ENCODE measurements at regions not wholly inside any gene's neighbourhood (a gene's known extent, or its start where the extent isn't known, plus 50 kb on each side); places are given as distances from the start of the nearest gene placed in this dataset.

- TF ChIP-seq JUND (IDR thresholded peaks at IDR 0.05; ENCODE audit: low read depth): no peak
- no peak for DNase-seq (ENCODE audit: low read depth in 1 of 2, low spot score in 1 of 2)
- in situ Hi-C loops (cut with HindIII; ENCODE audit: low pct_unique_long_range_greater_than_20kb, low sequenced_read_pairs): no loop called here
Observed at GRCh38 chr6:149127212-149127611, 190.3 kb upstream of the TAB2 start.

DNA sequence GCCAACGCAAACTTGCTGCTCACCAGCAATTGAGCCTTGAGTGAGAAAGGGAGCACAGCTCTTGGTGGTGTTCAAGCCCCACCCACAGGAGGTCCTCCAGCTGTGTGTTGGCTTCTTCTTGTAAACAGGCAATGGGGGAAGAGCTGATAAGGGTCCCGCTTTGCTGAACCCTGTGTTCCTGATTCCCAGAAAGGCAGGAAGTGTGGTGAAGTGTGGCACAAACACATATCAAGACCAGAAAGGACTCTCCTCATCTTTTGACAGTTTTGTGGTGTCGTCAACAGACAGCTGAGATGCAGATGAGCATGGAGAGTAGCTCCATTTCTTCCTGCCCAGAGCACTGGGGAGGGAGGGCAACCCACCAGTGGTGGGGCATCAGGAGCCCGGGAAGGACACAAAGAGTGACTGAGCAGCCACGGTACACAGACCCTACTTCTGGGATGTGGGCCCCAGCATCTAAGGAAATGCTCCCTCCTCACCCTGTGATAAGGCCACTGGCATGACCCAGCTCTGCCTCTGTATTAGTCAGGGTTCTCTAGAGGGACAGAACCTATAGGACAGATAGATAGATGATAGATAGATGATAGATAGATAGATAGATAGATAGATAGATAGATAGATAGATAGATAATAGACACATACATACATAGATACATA lies 188.9 kb upstream of the TAB2 start:
- in situ Hi-C loops (cut with HindIII; ENCODE audit: low pct_unique_long_range_greater_than_20kb, low sequenced_read_pairs): no loop called here
- no peak for DNase-seq (ENCODE audit: low read depth in 1 of 2, low spot score in 1 of 2)
- TF ChIP-seq JUND (IDR thresholded peaks at IDR 0.05; ENCODE audit: low read depth): no peak

DNA sequence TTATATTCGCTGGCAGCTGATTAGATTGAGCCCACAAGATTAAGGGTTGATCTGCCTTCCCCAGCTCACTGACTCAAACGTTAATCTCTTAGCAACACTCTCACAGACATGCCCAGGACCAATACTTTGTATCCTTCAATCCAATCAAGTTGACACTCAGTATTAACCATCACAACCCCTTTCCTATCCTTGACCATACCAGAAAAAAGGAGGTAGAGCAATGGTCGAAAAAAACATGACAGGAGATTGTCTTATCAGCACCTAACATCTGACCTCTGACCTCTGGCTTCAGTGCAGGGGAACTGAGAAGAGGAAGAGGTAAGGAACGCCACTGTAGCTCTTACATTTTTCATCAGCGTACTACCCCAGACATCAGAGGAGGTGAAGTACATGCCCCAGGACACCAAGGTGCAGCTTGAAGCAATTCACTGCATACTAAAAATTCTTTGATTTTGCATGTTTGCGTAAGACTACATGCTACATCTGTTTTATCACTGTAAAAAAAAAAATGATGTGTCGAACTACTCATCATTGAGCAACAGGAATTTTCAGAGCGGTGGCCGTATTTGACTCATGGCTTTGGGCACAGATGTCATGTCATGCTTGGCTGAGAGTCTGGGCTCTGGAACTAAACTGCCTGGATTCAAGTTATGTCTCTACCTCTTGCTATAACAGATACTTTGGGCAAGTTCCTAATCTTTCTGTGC lies 188.0 kb upstream of the TAB2 start:
- no peak for DNase-seq (ENCODE audit: low read depth in 1 of 2, low spot score in 1 of 2)
- in situ Hi-C loops (cut with HindIII; ENCODE audit: low pct_unique_long_range_greater_than_20kb, low sequenced_read_pairs): no loop called here
- TF ChIP-seq JUND (IDR thresholded peaks at IDR 0.05; ENCODE audit: low read depth): no peak

DNA sequence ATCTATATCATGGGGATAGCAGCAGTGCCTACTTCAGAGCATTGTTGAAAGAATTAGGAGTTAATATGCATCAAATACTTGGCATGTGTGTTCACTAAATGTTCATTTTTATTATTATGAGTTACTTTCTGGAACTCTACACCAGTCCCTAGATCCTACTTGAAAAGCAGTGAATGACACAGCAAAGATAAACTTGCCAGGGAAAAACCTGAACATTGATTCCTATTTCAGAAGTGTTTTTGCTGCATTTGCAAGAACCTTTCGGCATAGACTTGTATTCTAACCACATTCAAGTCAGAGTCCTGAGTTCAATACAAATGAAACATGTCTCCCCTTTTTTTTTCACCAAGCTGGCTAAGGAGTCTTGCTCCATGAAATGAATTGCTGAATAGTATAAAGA lies 187.4 kb upstream of the TAB2 start:
- DNase-seq (ENCODE audit: low read depth in 1 of 2, low spot score in 1 of 2): no peak
- in situ Hi-C loops (cut with HindIII; ENCODE audit: low pct_unique_long_range_greater_than_20kb, low sequenced_read_pairs): no loop called here
- no peak for TF ChIP-seq JUND (IDR thresholded peaks at IDR 0.05; ENCODE audit: low read depth)

GRCh38 chr6:149130508-149130907 lies 187.0 kb upstream of the TAB2 start:
- in situ Hi-C loops (cut with HindIII; ENCODE audit: low pct_unique_long_range_greater_than_20kb, low sequenced_read_pairs): no loop called here
- no peak for TF ChIP-seq JUND (IDR thresholded peaks at IDR 0.05; ENCODE audit: low read depth)
- peak; percentile 18 to 92 for DNase-seq (ENCODE audit: low read depth in 1 of 2, low spot score in 1 of 2)

- TF ChIP-seq JUND (IDR thresholded peaks at IDR 0.05; ENCODE audit: low read depth): no peak
- no peak for DNase-seq (ENCODE audit: low read depth in 1 of 2, low spot score in 1 of 2)
- in situ Hi-C loops (cut with HindIII; ENCODE audit: low pct_unique_long_range_greater_than_20kb, low sequenced_read_pairs): no loop called here
Observed at GRCh38 chr6:149131891-149132290, 185.6 kb upstream of the TAB2 start.

- TF ChIP-seq JUND (IDR thresholded peaks at IDR 0.05; ENCODE audit: low read depth): no peak
Observed at GRCh38 chr6:149132336-149132735, 185.2 kb upstream of the TAB2 start.

DNA sequence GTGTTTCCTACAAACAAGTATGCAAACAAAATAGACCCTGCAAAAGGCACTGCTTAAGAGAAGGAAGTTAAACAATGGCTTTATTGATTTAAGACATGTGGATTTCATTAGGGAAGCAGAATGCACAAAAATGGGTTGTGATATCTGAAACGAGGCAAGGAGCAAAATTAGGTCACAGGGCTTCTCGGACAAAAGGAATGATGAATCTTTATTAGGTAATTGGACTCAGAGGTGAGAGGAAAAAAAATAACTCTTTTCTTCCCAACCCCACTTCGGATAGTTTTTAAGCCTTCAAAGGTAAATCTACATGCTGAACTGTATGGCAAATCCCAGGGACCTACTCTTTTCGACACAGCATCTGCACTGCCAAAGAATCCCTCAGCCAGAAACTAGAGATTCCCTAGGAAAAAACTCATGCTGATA lies 183.0 kb upstream of the TAB2 start:
- no peak for TF ChIP-seq JUND (IDR thresholded peaks at IDR 0.05; ENCODE audit: low read depth)
- DNase-seq (ENCODE audit: low read depth in 1 of 2, low spot score in 1 of 2): no peak

More at GRCh38 chr6:149132336-149132735, 185.2 kb upstream of the TAB2 start:
- in situ Hi-C loops (cut with HindIII; ENCODE audit: low pct_unique_long_range_greater_than_20kb, low sequenced_read_pairs): no loop called here
- DNase-seq (ENCODE audit: low read depth in 1 of 2, low spot score in 1 of 2): peak; percentile 7 to 77

DNA sequence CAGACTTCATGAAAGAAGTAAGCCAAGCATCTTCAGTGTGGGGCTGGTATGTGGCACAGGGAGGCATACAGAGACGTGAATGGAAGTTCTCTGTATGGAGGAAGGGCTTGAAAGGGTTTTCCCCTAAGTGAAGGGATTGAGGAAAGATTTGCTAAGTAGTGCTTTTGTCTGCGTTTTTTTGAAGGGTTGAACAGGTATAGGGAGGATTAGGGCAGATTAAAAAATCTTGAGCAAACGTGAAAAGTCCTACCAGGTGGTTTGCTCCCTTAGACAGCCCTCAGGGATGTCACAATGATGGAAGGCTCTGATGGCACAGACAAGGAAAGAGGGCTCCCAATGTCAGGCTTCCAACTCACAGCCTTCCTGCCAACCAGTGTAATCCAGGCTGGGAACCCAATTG lies 181.7 kb upstream of the TAB2 start:
- no peak for TF ChIP-seq JUND (IDR thresholded peaks at IDR 0.05; ENCODE audit: low read depth)
- in situ Hi-C loops (cut with HindIII; ENCODE audit: low pct_unique_long_range_greater_than_20kb, low sequenced_read_pairs): no loop called here
- no peak for DNase-seq (ENCODE audit: low read depth in 1 of 2, low spot score in 1 of 2)

More for the DNA sequence above, 183.0 kb upstream of the TAB2 start:
- in situ Hi-C loops (cut with HindIII; ENCODE audit: low pct_unique_long_range_greater_than_20kb, low sequenced_read_pairs): no loop called here

GRCh38 chr6:149136273-149136912 lies 181.1 kb upstream of the TAB2 start:
- TF ChIP-seq JUND (IDR thresholded peaks at IDR 0.05; ENCODE audit: low read depth): no peak
- no peak for DNase-seq (ENCODE audit: low read depth in 1 of 2, low spot score in 1 of 2)
- in situ Hi-C loops (cut with HindIII; ENCODE audit: low pct_unique_long_range_greater_than_20kb, low sequenced_read_pairs): no loop called here

DNA sequence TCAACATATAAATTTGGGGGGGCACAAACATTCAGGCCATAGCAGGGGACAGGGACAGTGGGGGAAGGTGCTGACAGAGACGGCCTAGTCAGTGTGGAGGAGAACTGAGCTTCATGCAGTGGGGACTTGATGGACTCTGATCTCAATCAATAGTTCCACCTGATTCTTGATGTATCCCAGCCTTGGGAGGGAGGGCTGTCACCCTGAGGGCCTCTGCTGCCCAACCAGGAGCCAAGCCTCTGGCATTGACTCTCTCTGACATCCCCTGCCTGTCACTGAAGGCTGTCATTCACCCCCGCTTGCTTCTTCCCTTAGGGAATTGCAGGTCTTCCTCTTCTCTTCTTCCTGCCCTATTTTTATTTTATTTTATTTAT lies 180.6 kb upstream of the TAB2 start:
- in situ Hi-C loops (cut with HindIII; ENCODE audit: low pct_unique_long_range_greater_than_20kb, low sequenced_read_pairs): no loop called here
- DNase-seq (ENCODE audit: low read depth in 1 of 2, low spot score in 1 of 2): no peak
- no peak for TF ChIP-seq JUND (IDR thresholded peaks at IDR 0.05; ENCODE audit: low read depth)

- in situ Hi-C loops (cut with HindIII; ENCODE audit: low pct_unique_long_range_greater_than_20kb, low sequenced_read_pairs): no loop called here
- TF ChIP-seq JUND (IDR thresholded peaks at IDR 0.05; ENCODE audit: low read depth): no peak
Observed at GRCh38 chr6:149137594-149137993, 179.9 kb upstream of the TAB2 start.

GRCh38 chr6:149138089-149138488 lies 179.4 kb upstream of the TAB2 start:
- no peak for DNase-seq (ENCODE audit: low read depth in 1 of 2, low spot score in 1 of 2)
- TF ChIP-seq JUND (IDR thresholded peaks at IDR 0.05; ENCODE audit: low read depth): no peak
- in situ Hi-C loops (cut with HindIII; ENCODE audit: low pct_unique_long_range_greater_than_20kb, low sequenced_read_pairs): no loop called here

More at GRCh38 chr6:149137594-149137993, 179.9 kb upstream of the TAB2 start:
- no peak for DNase-seq (ENCODE audit: low read depth in 1 of 2, low spot score in 1 of 2)
